Mucosa of descending colon (tissue), 3 donors: ENCODE measurements at regions not wholly inside any gene's neighbourhood (a gene's known extent, or its start where the extent isn't known, plus 50 kb on each side); places are given as distances from the start of the nearest gene placed in this dataset.
A peak's percentile ranks its signal among the peaks of the same experiment; 100 is the strongest.

ENCODE experiments used
- ATAC-seq: fragments of 200-7000 bp; cut with Tn5 transposase; one replicate; pipeline ENCODE4 v1.9.1; 2020; ENCODE audit warnings: mild to moderate bottlenecking, moderate library complexity
- DNase-seq, 3 donors: peaks; one replicate each; pipeline ENCODE4 v3.0.0-alpha.2; 2020
- H3K36me3 ChIP-seq: fragments of 200-600 bp; one replicate; pipeline ENCODE4 v1.8.0; 2021; ENCODE audit warnings: low read depth, mild to moderate bottlenecking
- H3K4me1 ChIP-seq: fragments of 200-600 bp; one replicate; pipeline ENCODE4 v1.8.0; 2021; ENCODE audit warnings: low read depth, mild to moderate bottlenecking
- H3K4me3 ChIP-seq: fragments of 200-600 bp; one replicate; pipeline ENCODE4 v1.8.0; 2021; ENCODE audit warnings: mild to moderate bottlenecking
- H3K9me3 ChIP-seq: fragments of 200-600 bp; one replicate; pipeline ENCODE4 v1.8.0; 2021; ENCODE audit warnings: mild to moderate bottlenecking
- intact Hi-C, 2 donors: fragments of 100-400 bp; cut with DNase I in 1 of 2; cut with micrococcal nuclease in 1 of 2; formaldehyde crosslinking; loops; one replicate each; pipeline versions ENCODE4 v1.11.0 to v1.11.1; 2022; cut with DNase I, micrococcal nuclease
- TF ChIP-seq, protein P1 (sequence below): fragments of 200-600 bp; IDR thresholded peaks from one replicate; pipeline ENCODE4 v1.8.0; 2022; ENCODE audit warnings: antibody characterized with exemption, mild to moderate bottlenecking
- donor health status: DM: no; HTN: no; CAD: no; lungs with moderate emphysema.
- donor health status: DM: no; HTN: no; CAD: no.
- donor health status: DM: no; HTN: yes; CAD: no.

DNA sequence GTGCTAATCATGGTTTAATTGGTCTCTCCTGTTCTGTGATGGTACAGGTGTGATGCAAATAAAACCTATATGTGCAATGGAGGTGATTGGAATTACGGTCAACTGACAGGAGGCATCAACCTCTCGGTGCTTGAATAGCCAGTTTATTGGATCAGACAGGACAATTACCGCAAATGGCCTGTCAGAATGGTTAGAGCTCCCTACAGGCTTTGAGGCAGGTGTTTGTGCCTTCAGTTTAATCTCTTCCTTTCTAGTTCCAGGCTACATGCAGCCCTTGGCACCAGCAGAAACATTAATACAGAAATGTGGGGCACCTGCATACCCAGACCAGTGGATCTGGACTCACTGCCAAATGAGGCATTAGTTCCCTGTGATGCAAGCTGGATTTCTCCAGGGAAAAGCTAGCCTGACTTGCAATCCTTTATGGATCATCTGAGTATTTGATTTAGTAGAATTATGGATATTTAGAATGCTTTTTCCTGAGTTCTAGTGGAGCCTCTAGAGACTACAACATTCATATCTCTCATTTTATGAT lies 128.6 kb downstream of the MAT2B start:
- no peaks in the 10 kb centered on the region for H3K9me3 ChIP-seq
- no peak overlapping the region for H3K4me3 ChIP-seq
- DNase-seq (no peak), ATAC-seq (no peak)
- TF ChIP-seq, protein P1, sequence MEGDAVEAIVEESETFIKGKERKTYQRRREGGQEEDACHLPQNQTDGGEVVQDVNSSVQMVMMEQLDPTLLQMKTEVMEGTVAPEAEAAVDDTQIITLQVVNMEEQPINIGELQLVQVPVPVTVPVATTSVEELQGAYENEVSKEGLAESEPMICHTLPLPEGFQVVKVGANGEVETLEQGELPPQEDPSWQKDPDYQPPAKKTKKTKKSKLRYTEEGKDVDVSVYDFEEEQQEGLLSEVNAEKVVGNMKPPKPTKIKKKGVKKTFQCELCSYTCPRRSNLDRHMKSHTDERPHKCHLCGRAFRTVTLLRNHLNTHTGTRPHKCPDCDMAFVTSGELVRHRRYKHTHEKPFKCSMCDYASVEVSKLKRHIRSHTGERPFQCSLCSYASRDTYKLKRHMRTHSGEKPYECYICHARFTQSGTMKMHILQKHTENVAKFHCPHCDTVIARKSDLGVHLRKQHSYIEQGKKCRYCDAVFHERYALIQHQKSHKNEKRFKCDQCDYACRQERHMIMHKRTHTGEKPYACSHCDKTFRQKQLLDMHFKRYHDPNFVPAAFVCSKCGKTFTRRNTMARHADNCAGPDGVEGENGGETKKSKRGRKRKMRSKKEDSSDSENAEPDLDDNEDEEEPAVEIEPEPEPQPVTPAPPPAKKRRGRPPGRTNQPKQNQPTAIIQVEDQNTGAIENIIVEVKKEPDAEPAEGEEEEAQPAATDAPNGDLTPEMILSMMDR = no peak
- intact Hi-C loops = no loop called here
- no peaks in the 10 kb centered on the region for H3K4me1 ChIP-seq
- H3K36me3 ChIP-seq = no peaks in the 10 kb centered on the region

DNA sequence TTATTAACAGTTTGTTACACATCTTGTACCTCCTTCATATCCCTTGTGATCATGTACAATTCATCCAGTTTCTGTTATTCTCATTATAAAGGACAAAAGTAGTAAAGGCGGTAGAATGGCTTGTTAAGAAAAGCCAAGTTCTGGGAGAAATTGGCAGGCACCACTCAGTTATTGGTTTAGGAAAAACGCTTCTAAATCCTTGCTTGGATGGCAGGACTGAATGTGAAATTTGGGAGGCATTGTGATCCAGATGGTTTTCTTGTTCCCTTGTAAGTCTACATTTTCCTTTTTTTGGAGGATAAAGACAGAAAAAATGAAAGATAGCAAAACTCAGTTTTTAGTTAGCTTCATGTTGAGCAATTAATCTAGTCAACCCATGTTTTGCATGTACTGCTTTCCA lies 130.2 kb downstream of the MAT2B start:
- H3K36me3 ChIP-seq = no peaks in the 10 kb centered on the region
- ATAC-seq = no peak
- no peaks in the 10 kb centered on the region for H3K4me1 ChIP-seq
- TF ChIP-seq, protein P1 = no peak
- no peak for DNase-seq
- H3K4me3 ChIP-seq = no peak overlapping the region
- intact Hi-C loops = no loop called here
- H3K9me3 ChIP-seq = no peaks in the 10 kb centered on the region

DNA sequence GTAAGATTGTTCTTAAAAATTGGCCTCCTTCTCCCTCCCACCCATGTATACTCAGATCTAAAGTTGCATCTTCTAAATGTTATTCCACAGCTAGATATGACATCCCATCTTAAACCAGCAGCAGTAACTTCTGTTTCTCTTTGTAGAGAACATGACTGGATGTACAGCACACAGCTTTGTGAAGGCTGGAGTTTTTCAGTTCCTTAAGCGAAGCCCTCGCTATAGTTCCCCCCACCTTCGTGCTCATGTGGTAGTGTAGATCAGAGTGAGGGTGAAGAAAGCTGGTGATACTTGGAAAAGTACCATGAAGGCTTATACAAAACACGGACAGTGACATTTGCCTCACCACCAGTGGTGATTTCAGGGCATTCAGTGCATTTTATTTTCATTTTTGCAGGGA lies 137.5 kb downstream of the MAT2B start:
- Histone ChIP-seq H3K4me3 (no peak overlapping the region), H3K36me3 (no peaks in the 10 kb centered on the region), H3K4me1 (no peaks in the 10 kb centered on the region), H3K9me3 (no peaks in the 10 kb centered on the region)
- DNase-seq = no peak
- TF ChIP-seq, protein P1 = no peak
- intact Hi-C loops = no loop called here
- ATAC-seq = no peak

DNA sequence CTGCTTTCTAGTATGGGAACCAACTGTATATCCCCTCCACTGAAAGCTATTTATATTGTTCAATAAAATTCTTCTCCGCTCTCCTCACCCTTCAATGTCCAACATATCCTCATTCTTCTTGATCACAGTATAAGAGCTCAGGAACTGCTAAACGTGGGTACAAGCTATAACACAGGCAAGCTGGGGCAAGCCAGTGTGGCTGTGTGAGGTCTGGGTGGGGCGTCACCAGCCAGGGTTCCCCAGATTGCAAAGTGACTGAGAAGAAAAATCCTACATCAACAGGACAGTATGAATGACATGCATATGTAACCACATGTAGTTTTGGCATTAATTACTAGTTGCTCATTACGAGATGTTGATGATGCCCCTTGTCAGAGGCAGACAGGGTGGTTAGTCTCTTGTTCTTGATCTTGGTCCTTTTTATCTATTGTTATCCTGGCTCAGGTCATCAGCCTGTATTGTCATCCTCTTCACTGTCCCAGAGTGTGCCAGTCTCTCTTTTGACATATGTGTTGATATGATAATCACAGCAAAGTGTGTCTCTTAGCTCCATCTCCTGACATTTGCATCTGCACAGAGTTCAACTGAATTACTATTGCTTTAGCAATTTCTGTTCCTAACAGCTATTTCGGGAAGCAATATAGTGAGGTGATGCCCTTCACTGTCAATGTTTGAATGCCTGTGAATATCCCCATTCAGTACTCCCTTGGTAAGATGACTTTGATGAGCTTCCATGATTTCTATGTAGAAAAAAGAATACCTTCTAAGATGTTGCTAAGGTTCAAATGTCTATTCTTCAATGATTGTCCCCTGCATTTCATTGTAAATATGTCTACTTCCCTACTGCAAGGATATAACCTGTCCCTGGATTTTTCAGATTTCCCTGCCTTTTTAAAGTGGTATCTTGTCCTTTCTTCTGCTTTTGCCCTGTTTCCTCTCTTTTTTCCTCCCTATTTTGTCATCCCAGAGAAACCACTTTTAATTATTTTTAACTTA lies 140.3 kb downstream of the MAT2B start:
- H3K9me3 ChIP-seq = no peaks in the 10 kb centered on the region
- ATAC-seq (no peak), DNase-seq (no peak)
- intact Hi-C loops = no loop called here
- no peaks in the 10 kb centered on the region for H3K36me3 ChIP-seq
- TF ChIP-seq, protein P1 = no peak
- H3K4me1 ChIP-seq = no peaks in the 10 kb centered on the region
- H3K4me3 ChIP-seq = no peak overlapping the region

DNA sequence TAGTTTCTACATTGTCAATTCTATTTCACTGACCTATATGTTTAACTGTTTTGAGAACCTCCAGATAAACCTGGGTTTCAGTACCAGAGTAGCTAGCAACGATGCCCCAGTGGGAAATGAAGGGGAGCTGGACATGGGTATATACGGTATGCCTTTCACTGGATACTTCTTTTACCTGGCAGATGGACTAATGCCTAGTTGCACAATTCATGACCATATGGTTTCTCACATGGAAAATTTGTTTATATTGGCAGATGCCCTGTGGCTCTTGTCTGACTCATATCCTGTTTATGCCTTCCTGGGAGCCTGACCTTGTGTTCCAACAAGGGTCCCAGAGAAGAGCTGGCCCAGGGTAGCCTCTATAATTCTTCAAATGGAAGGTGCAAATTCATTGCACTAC lies 144.1 kb downstream of the MAT2B start:
- intact Hi-C loops = no loop called here
- peak; percentile 75 for ATAC-seq

More for the DNA sequence above, 144.1 kb downstream of the MAT2B start:
- peaks cover 3% of the 10 kb centered on the region for H3K9me3 ChIP-seq
- TF ChIP-seq, protein P1 = no peak
- H3K4me1 ChIP-seq = no peaks in the 10 kb centered on the region
- H3K4me3 ChIP-seq = no peak overlapping the region
- no peaks in the 10 kb centered on the region for H3K36me3 ChIP-seq
- peak in 1 of 3 donors; percentile 2 for DNase-seq
